ENCODE measurements at regions not wholly inside any gene's neighbourhood (a gene's known extent, or its start where the extent isn't known, plus 50 kb on each side); places are given as distances from the start of the nearest gene placed in this dataset.

DNA sequence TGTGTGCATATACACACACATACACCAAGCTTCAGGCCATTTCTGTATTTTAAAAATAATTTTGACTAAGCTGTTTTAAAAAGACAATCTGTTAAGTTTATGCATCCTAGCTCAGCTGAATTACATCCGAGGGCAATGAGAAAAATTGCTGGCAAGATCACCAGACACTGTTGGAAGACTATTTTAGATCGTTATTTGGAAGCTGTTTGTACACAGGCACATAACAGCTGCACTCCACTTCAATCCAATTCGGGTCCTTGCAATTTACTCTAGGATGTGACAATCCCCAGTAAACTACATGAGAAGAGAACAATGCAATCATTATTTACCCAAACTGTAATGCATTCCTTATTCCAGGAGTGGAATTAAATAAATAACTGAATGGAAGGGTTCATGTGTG lies 79.3 kb upstream of the RASA1 start:
- no peak for TF ChIP-seq JUN (IDR thresholded peaks at IDR 0.05; ENCODE audit: borderline replicate concordance, insufficient read depth, insufficient read length, low read depth)
- TF ChIP-seq POLR2A (IDR thresholded peaks at IDR 0.05; ENCODE audit: low read depth, low read length), result no peak
- no peak for TF ChIP-seq MYC (IDR thresholded peaks at IDR 0.05; ENCODE audit: low read depth, low read length)
- TF ChIP-seq, protein P1, sequence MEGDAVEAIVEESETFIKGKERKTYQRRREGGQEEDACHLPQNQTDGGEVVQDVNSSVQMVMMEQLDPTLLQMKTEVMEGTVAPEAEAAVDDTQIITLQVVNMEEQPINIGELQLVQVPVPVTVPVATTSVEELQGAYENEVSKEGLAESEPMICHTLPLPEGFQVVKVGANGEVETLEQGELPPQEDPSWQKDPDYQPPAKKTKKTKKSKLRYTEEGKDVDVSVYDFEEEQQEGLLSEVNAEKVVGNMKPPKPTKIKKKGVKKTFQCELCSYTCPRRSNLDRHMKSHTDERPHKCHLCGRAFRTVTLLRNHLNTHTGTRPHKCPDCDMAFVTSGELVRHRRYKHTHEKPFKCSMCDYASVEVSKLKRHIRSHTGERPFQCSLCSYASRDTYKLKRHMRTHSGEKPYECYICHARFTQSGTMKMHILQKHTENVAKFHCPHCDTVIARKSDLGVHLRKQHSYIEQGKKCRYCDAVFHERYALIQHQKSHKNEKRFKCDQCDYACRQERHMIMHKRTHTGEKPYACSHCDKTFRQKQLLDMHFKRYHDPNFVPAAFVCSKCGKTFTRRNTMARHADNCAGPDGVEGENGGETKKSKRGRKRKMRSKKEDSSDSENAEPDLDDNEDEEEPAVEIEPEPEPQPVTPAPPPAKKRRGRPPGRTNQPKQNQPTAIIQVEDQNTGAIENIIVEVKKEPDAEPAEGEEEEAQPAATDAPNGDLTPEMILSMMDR (IDR thresholded peaks at IDR 0.05; ENCODE audit: extremely low read depth in 1 of 2, insufficient read depth in 1 of 2, low read depth in 1 of 2, low read length in 2 of 2), result no peak
- TF ChIP-seq EZH2 (IDR thresholded peaks at IDR 0.05; ENCODE audit: borderline replicate concordance, low read depth, low read length, severe bottlenecking), result no peak
- TF ChIP-seq POLR2AphosphoS5 (IDR thresholded peaks at IDR 0.05; ENCODE audit: insufficient read depth, low read depth, low read length), result no peak
- TF ChIP-seq, protein P2, sequence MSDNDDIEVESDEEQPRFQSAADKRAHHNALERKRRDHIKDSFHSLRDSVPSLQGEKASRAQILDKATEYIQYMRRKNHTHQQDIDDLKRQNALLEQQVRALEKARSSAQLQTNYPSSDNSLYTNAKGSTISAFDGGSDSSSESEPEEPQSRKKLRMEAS (IDR thresholded peaks at IDR 0.05; ENCODE audit: insufficient read depth, insufficient read length), result no peak
- TF ChIP-seq GATA2 (IDR thresholded peaks at IDR 0.05; ENCODE audit: insufficient read depth, insufficient read length, low read depth, low read length), result no peak
